ENCODE measurements at regions not wholly inside any gene's neighbourhood (a gene's known extent, or its start where the extent isn't known, plus 50 kb on each side); places are given as distances from the start of the nearest gene placed in this dataset.
A peak's percentile ranks its signal among the peaks of the same experiment; 100 is the strongest.
"Not testable (repeated sequence)": the region's sequence is repeated elsewhere in the genome, so short reads cannot be mapped to it uniquely, and the experiment has no call there.

DNA sequence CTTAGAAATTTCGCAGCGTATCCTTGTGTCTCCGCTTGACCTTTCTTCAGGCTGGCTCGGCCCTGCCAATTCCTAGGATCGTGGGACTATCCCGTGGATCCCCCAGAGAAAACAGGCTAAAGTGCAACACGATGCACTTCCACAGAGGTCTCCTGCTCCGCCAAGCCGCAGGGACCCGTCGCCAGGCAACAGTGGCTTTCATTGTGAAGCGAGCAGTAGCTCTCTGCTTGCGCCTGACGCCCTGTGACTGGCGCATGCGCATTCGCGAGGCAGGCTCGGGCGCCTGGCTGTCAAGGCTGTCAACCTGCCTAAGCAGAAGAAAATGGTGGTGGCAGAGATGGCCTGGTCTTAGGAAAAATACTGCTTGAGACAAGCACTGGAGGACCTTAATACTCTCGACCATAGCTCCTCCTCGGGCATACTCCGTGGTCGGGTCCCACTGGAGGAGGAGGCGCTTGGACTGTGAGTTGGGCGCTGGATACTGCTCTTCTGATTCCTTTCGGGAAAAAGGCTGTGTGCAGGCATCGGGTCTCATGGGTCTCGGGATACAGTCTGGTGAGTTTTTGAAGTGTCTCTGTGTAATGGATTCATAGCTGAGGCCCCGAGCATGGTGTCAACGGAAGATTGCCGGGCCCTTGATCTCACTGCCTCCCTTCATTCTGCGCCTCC is 2336.1 kb downstream of the TP53TG3F start:
- TF ChIP-seq, protein P1, sequence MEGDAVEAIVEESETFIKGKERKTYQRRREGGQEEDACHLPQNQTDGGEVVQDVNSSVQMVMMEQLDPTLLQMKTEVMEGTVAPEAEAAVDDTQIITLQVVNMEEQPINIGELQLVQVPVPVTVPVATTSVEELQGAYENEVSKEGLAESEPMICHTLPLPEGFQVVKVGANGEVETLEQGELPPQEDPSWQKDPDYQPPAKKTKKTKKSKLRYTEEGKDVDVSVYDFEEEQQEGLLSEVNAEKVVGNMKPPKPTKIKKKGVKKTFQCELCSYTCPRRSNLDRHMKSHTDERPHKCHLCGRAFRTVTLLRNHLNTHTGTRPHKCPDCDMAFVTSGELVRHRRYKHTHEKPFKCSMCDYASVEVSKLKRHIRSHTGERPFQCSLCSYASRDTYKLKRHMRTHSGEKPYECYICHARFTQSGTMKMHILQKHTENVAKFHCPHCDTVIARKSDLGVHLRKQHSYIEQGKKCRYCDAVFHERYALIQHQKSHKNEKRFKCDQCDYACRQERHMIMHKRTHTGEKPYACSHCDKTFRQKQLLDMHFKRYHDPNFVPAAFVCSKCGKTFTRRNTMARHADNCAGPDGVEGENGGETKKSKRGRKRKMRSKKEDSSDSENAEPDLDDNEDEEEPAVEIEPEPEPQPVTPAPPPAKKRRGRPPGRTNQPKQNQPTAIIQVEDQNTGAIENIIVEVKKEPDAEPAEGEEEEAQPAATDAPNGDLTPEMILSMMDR (IDR thresholded peaks at IDR 0.05), result no peak
- H3K36me3 Mint-ChIP-seq (ENCODE audit: low read depth), result no peaks in the 10 kb centered on the region
- no peak overlapping the region for H3K4me3 Mint-ChIP-seq (ENCODE audit: unreplicated experiment)
- H3K9me3 Mint-ChIP-seq (ENCODE audit: low read depth), result peaks cover 74% of the 10 kb centered on the region
- peak; percentile 70 for DNase-seq (ENCODE audit: low spot score)
- no peaks in the 10 kb centered on the region for H3K4me1 Mint-ChIP-seq (ENCODE audit: low read depth)
- H3K27ac Mint-ChIP-seq (ENCODE audit: unreplicated experiment), result no peak overlapping the region
- no peaks in the 10 kb centered on the region for H3K27me3 Mint-ChIP-seq (ENCODE audit: low read depth)

DNA sequence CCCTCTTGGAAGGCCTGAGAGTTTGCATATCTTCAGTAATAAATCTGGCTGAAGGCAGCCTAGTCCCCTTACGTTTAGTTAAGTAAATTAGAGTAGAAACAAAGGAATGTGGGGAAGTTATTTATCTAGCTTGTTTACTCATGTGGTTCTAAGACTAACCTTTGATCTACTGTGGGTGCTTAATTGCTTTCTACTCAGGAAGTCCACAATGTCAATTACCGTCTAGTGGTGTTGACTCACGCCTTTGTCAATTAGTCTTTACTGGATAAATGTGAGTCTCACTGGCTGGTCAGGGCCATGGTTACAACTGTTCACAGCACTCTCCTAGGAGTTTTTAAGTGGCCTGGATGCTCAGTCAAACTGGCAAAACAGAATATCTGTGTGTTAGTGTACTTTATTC is 2338.4 kb downstream of the TP53TG3F start:
- Mint-ChIP-seq H3K4me1 (ENCODE audit: low read depth) (no peaks in the 10 kb centered on the region), H3K4me3 (ENCODE audit: unreplicated experiment) (no peak overlapping the region), H3K9me3 (ENCODE audit: low read depth) (peaks cover 65% of the 10 kb centered on the region), H3K27me3 (ENCODE audit: low read depth) (no peaks in the 10 kb centered on the region), H3K36me3 (ENCODE audit: low read depth) (no peaks in the 10 kb centered on the region), H3K27ac (ENCODE audit: unreplicated experiment) (no peak overlapping the region)
- TF ChIP-seq, protein P1 (IDR thresholded peaks at IDR 0.05), result no peak
- DNase-seq (ENCODE audit: low spot score), result no peak

DNA sequence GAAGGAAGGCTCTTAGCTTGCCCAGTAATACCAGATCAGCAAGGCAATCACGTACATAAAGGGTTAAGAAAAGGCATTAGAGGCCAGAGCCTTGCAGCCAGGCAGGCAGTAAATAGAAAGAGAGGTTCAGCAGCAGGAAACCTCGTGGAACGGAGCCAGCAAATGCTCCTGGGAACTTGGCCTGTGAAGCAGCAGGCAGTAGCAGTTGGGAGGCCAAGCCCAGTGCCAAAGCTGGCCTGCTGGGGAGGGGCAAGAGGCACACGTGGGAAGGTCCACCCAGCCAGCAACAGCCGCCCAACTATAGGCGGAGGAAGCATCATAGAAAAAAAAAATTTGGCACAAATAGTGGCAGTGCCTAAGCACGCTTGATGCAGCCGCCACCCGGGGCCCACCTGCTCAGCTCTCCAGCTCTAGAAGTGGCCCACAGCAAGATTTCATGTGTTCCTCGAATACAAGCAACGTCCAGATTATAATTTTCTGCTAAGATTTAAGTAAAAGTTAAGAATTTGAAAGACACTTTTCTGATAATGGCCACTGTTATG is 2339.5 kb downstream of the TP53TG3F start:
- H3K9me3 Mint-ChIP-seq (ENCODE audit: low read depth), result peaks cover 64% of the 10 kb centered on the region
- no peaks in the 10 kb centered on the region for H3K4me1 Mint-ChIP-seq (ENCODE audit: low read depth)
- H3K27ac Mint-ChIP-seq (ENCODE audit: unreplicated experiment), result no peak overlapping the region
- no peaks in the 10 kb centered on the region for H3K36me3 Mint-ChIP-seq (ENCODE audit: low read depth)
- H3K27me3 Mint-ChIP-seq (ENCODE audit: low read depth), result no peaks in the 10 kb centered on the region
- TF ChIP-seq, protein P1 (IDR thresholded peaks at IDR 0.05), result no peak
- H3K4me3 Mint-ChIP-seq (ENCODE audit: unreplicated experiment), result no peak overlapping the region
- peak; percentile 30 for DNase-seq (ENCODE audit: low spot score)

DNA sequence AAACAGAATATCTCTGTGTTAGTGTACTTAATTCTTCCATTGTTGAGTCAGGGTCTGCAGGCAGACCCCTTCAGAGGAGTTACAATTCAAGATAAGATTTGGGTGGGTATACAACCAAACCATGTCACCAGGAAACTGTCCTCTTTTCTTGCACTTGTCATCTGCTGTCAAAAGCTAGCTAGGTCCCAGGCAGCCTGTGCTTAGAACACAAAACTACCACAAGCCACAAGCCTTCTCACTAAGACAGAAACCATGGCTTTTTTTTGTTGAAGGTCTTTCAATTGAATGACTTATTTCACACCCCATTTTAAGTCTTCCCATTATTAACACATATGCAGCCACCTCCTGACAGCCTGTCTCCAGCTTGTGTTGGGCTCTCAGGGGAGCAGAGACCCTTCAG is 2345.1 kb downstream of the TP53TG3F start:
- peaks cover 46% of the 10 kb centered on the region for H3K9me3 Mint-ChIP-seq (ENCODE audit: low read depth)
- not testable (repeated sequence) for DNase-seq (ENCODE audit: low spot score); H3K4me3 Mint-ChIP-seq (ENCODE audit: unreplicated experiment); H3K27me3 Mint-ChIP-seq (ENCODE audit: low read depth); H3K4me1 Mint-ChIP-seq (ENCODE audit: low read depth); H3K27ac Mint-ChIP-seq (ENCODE audit: unreplicated experiment); H3K36me3 Mint-ChIP-seq (ENCODE audit: low read depth)

DNA sequence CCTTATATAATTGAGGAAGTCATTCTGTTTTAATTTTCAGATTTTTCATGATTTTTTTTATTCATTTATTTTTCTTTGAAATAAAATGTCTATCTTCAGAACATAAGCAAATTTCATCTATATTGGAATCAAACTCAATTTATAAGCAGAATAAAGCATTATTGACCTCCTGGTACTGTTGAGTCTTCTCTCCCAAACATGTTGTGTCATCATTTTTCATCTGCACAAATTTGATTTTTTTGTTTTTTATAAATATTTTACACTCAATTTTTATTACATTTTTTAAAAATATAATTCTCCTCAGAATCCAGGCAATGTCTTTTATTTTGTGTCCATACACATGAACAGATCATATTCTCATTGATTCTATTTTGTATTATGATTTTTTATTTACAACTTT is 2363.9 kb downstream of the TP53TG3F start:
- peaks cover 53% of the 10 kb centered on the region for H3K9me3 Mint-ChIP-seq (ENCODE audit: low read depth)
- no peak overlapping the region for H3K4me3 Mint-ChIP-seq (ENCODE audit: unreplicated experiment)
- H3K4me1 Mint-ChIP-seq (ENCODE audit: low read depth), result no peaks in the 10 kb centered on the region
- H3K27me3 Mint-ChIP-seq (ENCODE audit: low read depth), result no peaks in the 10 kb centered on the region
- TF ChIP-seq, protein P1 (IDR thresholded peaks at IDR 0.05), result no peak
- no peaks in the 10 kb centered on the region for H3K36me3 Mint-ChIP-seq (ENCODE audit: low read depth)
- no peak overlapping the region for H3K27ac Mint-ChIP-seq (ENCODE audit: unreplicated experiment)
- no peak for DNase-seq (ENCODE audit: low spot score)

DNA sequence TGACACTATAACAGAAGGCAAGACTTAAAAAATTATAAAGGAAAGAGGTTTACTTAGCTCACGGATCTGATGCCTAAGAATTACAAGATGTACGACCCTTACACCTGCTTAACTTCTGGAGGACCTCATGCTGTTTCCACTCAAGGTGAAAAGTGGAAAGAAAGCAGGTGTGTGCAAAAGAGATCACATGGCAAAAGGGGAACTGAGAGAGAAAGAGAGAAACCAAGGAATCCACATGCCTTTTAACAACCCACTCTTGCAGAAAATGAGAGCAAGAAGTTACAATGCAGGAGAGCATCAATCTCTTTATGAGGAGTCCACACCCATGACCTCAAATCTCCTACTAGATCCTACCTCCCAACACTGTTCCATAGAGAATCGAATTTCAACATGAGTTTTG is 2382.2 kb downstream of the TP53TG3F start:
- Mint-ChIP-seq H3K4me3 (ENCODE audit: unreplicated experiment) (no peak overlapping the region), H3K27ac (ENCODE audit: unreplicated experiment) (no peak overlapping the region), H3K27me3 (ENCODE audit: low read depth) (no peaks in the 10 kb centered on the region), H3K36me3 (ENCODE audit: low read depth) (no peaks in the 10 kb centered on the region), H3K9me3 (ENCODE audit: low read depth) (peaks cover 60% of the 10 kb centered on the region), H3K4me1 (ENCODE audit: low read depth) (no peaks in the 10 kb centered on the region)
- DNase-seq (ENCODE audit: low spot score), result no peak
- TF ChIP-seq, protein P1 (IDR thresholded peaks at IDR 0.05), result no peak

All from chondrocyte (in vitro differentiated cells).